ENCODE measurements at regions not wholly inside any gene's neighbourhood (a gene's known extent, or its start where the extent isn't known, plus 50 kb on each side); places are given as distances from the start of the nearest gene placed in this dataset.

DNA sequence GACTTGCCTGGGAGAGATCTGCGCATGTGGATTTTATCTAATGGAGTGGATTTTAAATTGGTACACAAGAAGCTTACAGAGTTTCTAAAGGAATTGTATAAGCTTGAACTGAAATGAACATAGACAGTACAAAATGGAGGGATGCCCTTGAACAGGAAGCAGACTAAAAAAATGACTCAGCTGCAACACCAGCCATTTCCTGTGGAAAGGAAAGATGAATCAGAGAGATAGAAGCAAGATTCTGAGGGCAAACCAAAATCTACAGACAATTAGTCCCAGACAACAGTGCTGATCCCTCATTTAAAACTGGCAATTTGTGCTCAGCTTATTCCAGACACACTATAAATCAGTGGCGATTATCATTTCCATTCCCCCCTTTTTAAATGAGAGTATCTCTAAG, 114.6 kb upstream of the TCF21 start:
- H3K4me1 Mint-ChIP-seq = peaks cover 4% of the 10 kb centered on the region
- H3K27me3 Mint-ChIP-seq (ENCODE audit: insufficient read depth) = no peaks in the 10 kb centered on the region
- Histone ChIP-seq H3K9ac (ENCODE audit: extremely low read depth, low read length, poor library complexity, severe bottlenecking) (no peak overlapping the region), H3K9me3 (ENCODE audit: control insufficient read depth, low read length) (no peaks in the 10 kb centered on the region), H3K27ac (ENCODE audit: low read depth, low read length) (no peak overlapping the region), H3K27me3 (ENCODE audit: control insufficient read depth, insufficient read depth, low read length, poor library complexity, severe bottlenecking) (no peaks in the 10 kb centered on the region), H3K4me3 (ENCODE audit: low read length) (no peak overlapping the region), H3K36me3 (ENCODE audit: control insufficient read depth, insufficient read depth, low read length) (no peaks in the 10 kb centered on the region), H3K4me1 (ENCODE audit: control insufficient read depth, insufficient read depth, low read length) (peaks cover 2% of the 10 kb centered on the region)
- H3K27ac Mint-ChIP-seq = no peak overlapping the region
- H3K36me3 Mint-ChIP-seq (ENCODE audit: low read depth) = no peaks in the 10 kb centered on the region
- WGBS, 2 experiments (ENCODE audit: insufficient coverage in 1 of 2, insufficient read length in 1 of 2) = 98% methylated on average over 2 of the region's 2 CpGs; no CpG with 5 or more reads in 1 of the 2 experiments
- DNase-seq = no peak
- H3K9me3 Mint-ChIP-seq = no peaks in the 10 kb centered on the region
- no peak overlapping the region for H3K4me3 Mint-ChIP-seq
- TF ChIP-seq, protein P1, sequence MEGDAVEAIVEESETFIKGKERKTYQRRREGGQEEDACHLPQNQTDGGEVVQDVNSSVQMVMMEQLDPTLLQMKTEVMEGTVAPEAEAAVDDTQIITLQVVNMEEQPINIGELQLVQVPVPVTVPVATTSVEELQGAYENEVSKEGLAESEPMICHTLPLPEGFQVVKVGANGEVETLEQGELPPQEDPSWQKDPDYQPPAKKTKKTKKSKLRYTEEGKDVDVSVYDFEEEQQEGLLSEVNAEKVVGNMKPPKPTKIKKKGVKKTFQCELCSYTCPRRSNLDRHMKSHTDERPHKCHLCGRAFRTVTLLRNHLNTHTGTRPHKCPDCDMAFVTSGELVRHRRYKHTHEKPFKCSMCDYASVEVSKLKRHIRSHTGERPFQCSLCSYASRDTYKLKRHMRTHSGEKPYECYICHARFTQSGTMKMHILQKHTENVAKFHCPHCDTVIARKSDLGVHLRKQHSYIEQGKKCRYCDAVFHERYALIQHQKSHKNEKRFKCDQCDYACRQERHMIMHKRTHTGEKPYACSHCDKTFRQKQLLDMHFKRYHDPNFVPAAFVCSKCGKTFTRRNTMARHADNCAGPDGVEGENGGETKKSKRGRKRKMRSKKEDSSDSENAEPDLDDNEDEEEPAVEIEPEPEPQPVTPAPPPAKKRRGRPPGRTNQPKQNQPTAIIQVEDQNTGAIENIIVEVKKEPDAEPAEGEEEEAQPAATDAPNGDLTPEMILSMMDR (conservative IDR thresholded peaks at IDR 0.05) = no peak

GRCh38 chr6:133778414-133779130, 110.3 kb upstream of the TCF21 start:
- no peaks in the 10 kb centered on the region for H3K4me1 ChIP-seq (ENCODE audit: control insufficient read depth, insufficient read depth, low read length)
- Mint-ChIP-seq H3K9me3 (no peaks in the 10 kb centered on the region), H3K36me3 (ENCODE audit: low read depth) (no peaks in the 10 kb centered on the region), H3K27ac (no peak overlapping the region), H3K4me3 (no peak overlapping the region), H3K27me3 (ENCODE audit: insufficient read depth) (no peaks in the 10 kb centered on the region), H3K4me1 (peaks cover 4% of the 10 kb centered on the region)
- H3K9ac ChIP-seq (ENCODE audit: extremely low read depth, low read length, poor library complexity, severe bottlenecking) = no peak overlapping the region
- no peak overlapping the region for H3K4me3 ChIP-seq (ENCODE audit: low read length)
- 89 to 98% methylated on average over 1 to 2 of the region's 2 CpGs for WGBS, 2 experiments (ENCODE audit: insufficient coverage in 1 of 2, insufficient read length in 1 of 2)
- TF ChIP-seq, protein P1 (conservative IDR thresholded peaks at IDR 0.05) = no peak
- no peak for DNase-seq
- H3K9me3 ChIP-seq (ENCODE audit: control insufficient read depth, low read length) = no peaks in the 10 kb centered on the region
- no peaks in the 10 kb centered on the region for H3K36me3 ChIP-seq (ENCODE audit: control insufficient read depth, insufficient read depth, low read length)
- no peak overlapping the region for H3K27ac ChIP-seq (ENCODE audit: low read depth, low read length)
- no peaks in the 10 kb centered on the region for H3K27me3 ChIP-seq (ENCODE audit: control insufficient read depth, insufficient read depth, low read length, poor library complexity, severe bottlenecking)

GRCh38 chr6:133779916-133780695, 108.8 kb upstream of the TCF21 start:
- 91 to 100% methylated on average over 1 to 2 of the region's 2 CpGs for WGBS, 2 experiments (ENCODE audit: insufficient coverage in 1 of 2, insufficient read length in 1 of 2)
- DNase-seq = no peak
- H3K27me3 ChIP-seq (ENCODE audit: control insufficient read depth, insufficient read depth, low read length, poor library complexity, severe bottlenecking) = no peaks in the 10 kb centered on the region
- no peaks in the 10 kb centered on the region for H3K9me3 ChIP-seq (ENCODE audit: control insufficient read depth, low read length)
- no peak overlapping the region for H3K4me3 ChIP-seq (ENCODE audit: low read length)
- no peaks in the 10 kb centered on the region for H3K36me3 Mint-ChIP-seq (ENCODE audit: low read depth)
- TF ChIP-seq, protein P1 (conservative IDR thresholded peaks at IDR 0.05) = no peak
- no peaks in the 10 kb centered on the region for H3K4me1 ChIP-seq (ENCODE audit: control insufficient read depth, insufficient read depth, low read length)
- H3K9ac ChIP-seq (ENCODE audit: extremely low read depth, low read length, poor library complexity, severe bottlenecking) = no peak overlapping the region
- peaks cover 4% of the 10 kb centered on the region for H3K4me1 Mint-ChIP-seq
- no peak overlapping the region for H3K27ac ChIP-seq (ENCODE audit: low read depth, low read length)
- no peaks in the 10 kb centered on the region for H3K27me3 Mint-ChIP-seq (ENCODE audit: insufficient read depth)
- no peak overlapping the region for H3K27ac Mint-ChIP-seq
- no peaks in the 10 kb centered on the region for H3K36me3 ChIP-seq (ENCODE audit: control insufficient read depth, insufficient read depth, low read length)
- no peaks in the 10 kb centered on the region for H3K9me3 Mint-ChIP-seq
- H3K4me3 Mint-ChIP-seq = no peak overlapping the region

All from endodermal cell (in vitro differentiated cells).